ENCODE measurements at regions not wholly inside any gene's neighbourhood (a gene's known extent, or its start where the extent isn't known, plus 50 kb on each side); places are given as distances from the start of the nearest gene placed in this dataset.
A peak's percentile ranks its signal among the peaks of the same experiment; 100 is the strongest.

GRCh38 chr5:158292981-158293380 is 434.0 kb upstream of the CLINT1 start:
- Histone ChIP-seq H3K9me3 (peaks cover 6% of the 10 kb centered on the region), H3K27me3 (ENCODE audit: low read depth) (no peaks in the 10 kb centered on the region), H3K36me3 (no peaks in the 10 kb centered on the region), H3K4me1 (no peaks in the 10 kb centered on the region), H3K27ac (no peak overlapping the region), H3K4me3 (no peak overlapping the region)
- no peak for TF ChIP-seq CTCF (IDR thresholded peaks at IDR 0.05)
- intact Hi-C loops (cut with DNase I) = no loop called here
- ATAC-seq (no peak), DNase-seq (no peak)

GRCh38 chr5:158289967-158290366 is 431.0 kb upstream of the CLINT1 start:
- H3K27me3 ChIP-seq (ENCODE audit: low read depth) = no peaks in the 10 kb centered on the region
- H3K36me3 ChIP-seq = no peaks in the 10 kb centered on the region
- no peak for ATAC-seq
- H3K4me3 ChIP-seq = no peak overlapping the region
- no peaks in the 10 kb centered on the region for H3K4me1 ChIP-seq
- H3K27ac ChIP-seq = no peak overlapping the region
- DNase-seq = no peak
- no peaks in the 10 kb centered on the region for H3K9me3 ChIP-seq
- intact Hi-C loops (cut with DNase I) = no loop called here
- TF ChIP-seq CTCF (IDR thresholded peaks at IDR 0.05) = no peak

GRCh38 chr5:158288272-158288657 is 429.3 kb upstream of the CLINT1 start:
- H3K27me3 ChIP-seq (ENCODE audit: low read depth) = no peaks in the 10 kb centered on the region
- no peak overlapping the region for H3K27ac ChIP-seq
- H3K4me3 ChIP-seq = no peak overlapping the region
- ATAC-seq = peak in 1 of 2 donors; percentile 17
- H3K9me3 ChIP-seq = no peaks in the 10 kb centered on the region
- TF ChIP-seq CTCF (IDR thresholded peaks at IDR 0.05) = no peak
- H3K4me1 ChIP-seq = no peaks in the 10 kb centered on the region
- intact Hi-C loops (cut with DNase I) = no loop called here
- H3K36me3 ChIP-seq = no peaks in the 10 kb centered on the region
- no peak for DNase-seq

GRCh38 chr5:158287643-158288271 is 428.8 kb upstream of the CLINT1 start:
- no peak overlapping the region for H3K4me3 ChIP-seq
- H3K27me3 ChIP-seq (ENCODE audit: low read depth) = no peaks in the 10 kb centered on the region
- DNase-seq = no peak
- intact Hi-C loops (cut with DNase I) = no loop called here
- peak in 1 of 2 donors; percentile 25 for ATAC-seq
- H3K36me3 ChIP-seq = no peaks in the 10 kb centered on the region
- H3K27ac ChIP-seq = no peak overlapping the region
- no peaks in the 10 kb centered on the region for H3K4me1 ChIP-seq
- no peaks in the 10 kb centered on the region for H3K9me3 ChIP-seq
- TF ChIP-seq CTCF (IDR thresholded peaks at IDR 0.05) = no peak

- Histone ChIP-seq H3K9me3 (no peaks in the 10 kb centered on the region), H3K27ac (no peak overlapping the region), H3K4me1 (no peaks in the 10 kb centered on the region), H3K27me3 (ENCODE audit: low read depth) (no peaks in the 10 kb centered on the region), H3K4me3 (no peak overlapping the region), H3K36me3 (no peaks in the 10 kb centered on the region)
- intact Hi-C loops (cut with DNase I) = no loop called here
- ATAC-seq = no peak
- no peak for TF ChIP-seq CTCF (IDR thresholded peaks at IDR 0.05)
- DNase-seq = no peak
These were observed 427.9 kb upstream of the CLINT1 start for GRCh38 chr5:158286827-158287226.
